ENCODE measurements at regions not wholly inside any gene's neighbourhood (a gene's known extent, or its start where the extent isn't known, plus 50 kb on each side); places are given as distances from the start of the nearest gene placed in this dataset.
A peak's percentile ranks its signal among the peaks of the same experiment; 100 is the strongest.

DNA sequence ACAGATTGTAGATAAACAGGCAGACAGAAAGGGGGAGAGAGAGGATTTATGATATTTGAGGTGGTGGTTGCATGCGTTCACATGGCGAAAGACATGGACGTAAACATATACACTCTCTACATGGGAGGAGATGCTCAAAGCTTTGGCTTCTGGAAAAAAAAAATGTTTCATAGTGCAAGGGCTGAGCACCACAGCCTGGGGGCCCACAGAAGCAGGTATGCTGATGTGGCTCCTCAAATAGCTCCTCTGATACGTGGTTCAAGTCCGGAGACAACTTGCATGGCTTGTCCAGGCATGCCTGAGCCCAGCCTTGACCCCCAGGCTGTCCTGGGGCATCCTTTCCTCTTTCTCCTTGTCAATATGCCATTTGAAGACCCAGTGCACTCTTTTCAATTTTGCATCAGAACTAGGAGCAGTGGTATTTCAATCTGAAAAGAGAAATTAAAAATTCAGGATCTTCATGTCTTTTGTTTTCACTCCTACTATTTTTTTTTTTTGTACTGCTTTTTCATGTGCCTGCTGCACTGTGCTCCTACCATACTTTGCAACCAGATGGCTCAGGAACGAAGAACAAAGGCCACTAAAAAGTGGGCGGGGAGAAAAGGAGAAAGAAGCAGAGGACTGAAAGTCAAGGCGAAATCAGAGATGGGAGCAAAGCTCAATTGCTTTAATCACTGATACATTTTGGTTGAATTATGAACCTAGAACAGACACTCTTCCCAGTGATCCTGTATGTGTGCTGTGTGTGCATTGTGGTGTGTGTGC is 495.7 kb upstream of the TCF4 start:
- DNase-seq (ENCODE audit: low spot score), result no peak

DNA sequence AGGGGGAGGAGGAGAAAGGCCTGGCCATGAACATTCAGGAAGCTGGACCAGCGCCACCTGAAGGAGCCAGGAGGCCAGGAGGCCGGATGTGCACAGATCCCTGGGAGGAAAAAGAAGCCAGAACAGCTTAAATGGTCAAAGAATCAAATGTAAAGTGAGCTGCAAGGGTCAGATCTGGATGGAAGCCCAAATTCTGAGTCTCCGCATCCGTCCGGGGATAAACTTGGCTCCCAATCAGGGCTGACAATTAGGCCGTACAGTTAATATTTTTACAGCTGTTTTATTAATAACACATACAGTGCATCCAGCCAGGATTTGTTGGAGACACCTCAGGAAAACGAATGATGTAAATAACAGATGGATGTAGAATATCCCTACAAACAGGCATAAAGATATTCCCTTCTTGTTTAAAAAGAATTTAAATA is 495.1 kb upstream of the TCF4 start:
- peak; percentile 21 for DNase-seq (ENCODE audit: low spot score)

DNA sequence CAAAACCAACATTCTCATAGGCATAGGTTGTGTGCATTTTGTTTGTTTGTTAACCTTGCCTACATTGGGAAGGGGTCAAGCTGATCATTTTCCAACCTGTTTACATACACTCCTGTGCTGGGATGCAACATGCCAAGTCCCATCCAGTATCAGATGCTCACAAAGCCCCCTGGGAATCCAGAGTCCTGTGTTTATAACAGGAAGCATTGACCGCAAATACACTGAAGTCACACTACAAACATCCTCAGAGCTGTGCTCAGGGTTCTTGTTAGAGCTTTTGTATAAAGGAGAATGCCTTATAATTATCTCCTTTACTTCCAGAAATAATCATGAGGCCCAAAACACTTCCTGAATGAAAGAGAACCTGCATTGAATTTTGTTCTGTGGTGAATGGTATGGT is 488.7 kb upstream of the TCF4 start:
- DNase-seq (ENCODE audit: low spot score), result no peak

DNA sequence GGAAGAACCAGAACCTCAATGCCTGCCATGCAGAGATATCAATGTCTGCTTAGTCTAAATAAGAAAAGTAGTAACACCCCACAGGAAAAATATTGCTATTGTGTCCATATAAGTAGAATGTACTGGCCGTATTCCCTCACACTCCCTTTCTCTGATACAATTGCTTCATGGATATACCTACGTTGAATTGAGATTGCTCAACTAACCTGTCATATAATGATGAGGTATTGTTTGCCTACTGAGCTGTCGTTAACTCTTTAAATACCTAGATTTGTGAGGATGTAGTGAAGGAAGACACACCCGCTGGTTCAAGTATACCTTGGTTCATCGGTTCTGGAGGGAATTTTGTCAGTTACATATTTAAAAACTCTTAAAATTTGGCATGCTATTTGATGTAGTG is 480.7 kb upstream of the TCF4 start:
- DNase-seq (ENCODE audit: low spot score), result no peak

DNA sequence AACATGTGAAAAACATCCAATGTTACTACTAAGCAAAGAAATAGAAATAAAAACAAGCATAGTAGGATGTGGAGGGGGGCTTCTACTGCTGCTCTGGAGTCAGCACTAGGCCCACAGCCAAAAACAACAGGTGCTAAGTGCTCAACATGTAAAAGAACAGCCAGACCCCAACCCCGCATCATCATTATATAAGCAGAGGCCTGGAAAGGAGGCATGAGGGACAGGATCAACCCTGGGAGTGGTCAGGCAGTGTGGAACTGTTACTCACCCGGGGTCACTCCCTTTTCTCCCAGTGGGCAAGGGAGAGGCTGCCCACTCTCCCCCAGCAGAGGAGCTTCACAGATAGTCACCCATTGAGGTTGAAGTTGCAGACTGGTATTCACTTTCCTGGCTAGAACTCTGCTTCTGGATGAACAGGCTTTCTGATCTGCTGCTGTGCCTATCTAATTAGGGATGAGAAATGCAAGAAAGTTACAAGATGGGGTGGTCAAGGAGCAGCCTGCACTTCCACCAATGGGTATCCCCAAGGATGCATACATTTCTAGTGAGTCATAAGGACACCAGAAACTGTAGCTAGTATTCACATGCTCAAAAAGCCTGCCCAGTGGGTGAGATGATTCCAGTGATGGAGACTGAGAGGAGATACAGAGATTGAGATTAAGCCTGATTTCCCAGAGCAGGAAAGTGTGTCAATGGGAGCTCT is 480.1 kb upstream of the TCF4 start:
- DNase-seq (ENCODE audit: low spot score), result no peak

DNA sequence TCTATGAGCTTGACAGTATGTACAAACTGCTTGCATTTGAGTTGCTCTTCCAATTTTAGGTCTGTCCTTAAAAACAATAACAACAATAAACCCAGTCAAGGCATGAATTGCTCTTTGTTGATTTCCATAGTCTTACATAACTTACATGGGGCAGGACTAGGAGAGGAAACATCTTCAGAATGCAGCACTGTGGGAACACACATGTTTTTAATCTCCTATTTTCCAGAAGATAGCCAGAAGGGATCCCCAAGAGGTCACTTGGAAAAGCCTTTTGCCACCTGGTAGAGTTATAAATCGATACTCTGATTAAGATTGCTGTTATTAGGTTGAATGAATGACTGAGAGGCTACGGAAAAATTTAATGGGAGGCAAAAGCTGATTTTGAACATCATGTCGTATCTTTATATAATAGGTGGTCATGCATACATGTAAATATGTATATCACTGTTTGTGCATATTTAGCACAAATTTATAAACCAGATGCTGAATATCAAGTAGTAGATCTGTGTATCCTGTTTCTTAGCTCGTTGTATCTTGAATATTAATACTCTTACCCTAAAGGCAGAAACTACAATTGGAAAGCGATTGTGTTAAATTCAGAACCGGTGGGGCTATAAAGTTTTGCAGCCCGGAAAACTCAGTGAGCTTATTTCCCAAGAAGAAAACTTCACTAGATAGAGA is 479.4 kb upstream of the TCF4 start:
- no peak for DNase-seq (ENCODE audit: low spot score)

DNA sequence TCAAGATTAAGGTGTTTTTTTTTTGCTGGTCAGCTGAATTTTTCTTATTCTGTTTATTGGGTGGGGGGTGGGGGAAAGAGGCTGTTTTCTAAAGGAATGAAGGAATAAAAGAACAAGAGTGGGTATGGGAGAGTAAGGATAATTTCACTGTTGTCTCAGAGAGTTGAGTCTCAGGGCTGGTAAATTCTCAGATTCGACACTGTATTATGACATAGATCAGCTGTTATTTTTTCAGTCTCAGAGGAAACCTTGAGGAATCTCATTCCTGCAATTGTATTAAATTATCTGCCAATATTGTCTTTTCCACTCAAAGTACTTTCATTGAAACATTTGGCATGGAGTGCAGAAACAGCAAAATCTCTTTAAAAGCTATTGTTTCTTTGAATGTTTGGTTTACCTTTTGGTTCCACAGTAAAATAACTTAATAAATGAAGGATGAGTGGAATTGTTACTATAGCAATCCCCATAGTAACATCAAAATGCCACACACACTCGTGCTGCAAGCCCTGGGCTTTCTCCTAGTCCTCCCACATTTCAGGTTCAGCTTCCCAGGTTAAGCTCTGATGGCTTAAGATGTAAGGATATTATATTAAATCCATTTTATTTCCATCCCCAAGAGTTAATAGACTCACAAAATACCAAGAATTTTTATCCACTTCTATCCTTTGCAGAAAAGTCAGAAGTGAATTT is 478.7 kb upstream of the TCF4 start:
- no peak for DNase-seq (ENCODE audit: low spot score)

DNA sequence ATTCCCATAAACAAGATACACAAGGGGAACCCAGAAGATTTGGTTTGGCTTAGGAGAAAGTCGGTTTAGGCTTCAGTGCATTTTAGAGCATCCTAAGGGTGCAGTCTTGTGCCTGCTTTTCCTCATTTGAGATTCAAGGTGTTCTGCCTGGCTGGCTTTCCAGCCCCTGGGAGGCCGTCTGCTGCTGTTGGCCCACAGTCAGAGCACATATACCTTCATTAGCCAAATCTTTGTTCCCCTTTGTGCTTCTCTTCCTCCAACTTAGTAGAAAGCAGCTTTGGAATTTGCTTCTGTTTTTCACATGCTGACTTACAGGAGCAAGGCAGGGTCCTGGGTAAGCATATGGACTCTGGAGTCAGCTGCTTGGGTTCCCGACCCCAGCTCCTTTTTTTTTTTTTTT is 477.1 kb upstream of the TCF4 start:
- DNase-seq (ENCODE audit: low spot score), result peak; percentile 16

DNA sequence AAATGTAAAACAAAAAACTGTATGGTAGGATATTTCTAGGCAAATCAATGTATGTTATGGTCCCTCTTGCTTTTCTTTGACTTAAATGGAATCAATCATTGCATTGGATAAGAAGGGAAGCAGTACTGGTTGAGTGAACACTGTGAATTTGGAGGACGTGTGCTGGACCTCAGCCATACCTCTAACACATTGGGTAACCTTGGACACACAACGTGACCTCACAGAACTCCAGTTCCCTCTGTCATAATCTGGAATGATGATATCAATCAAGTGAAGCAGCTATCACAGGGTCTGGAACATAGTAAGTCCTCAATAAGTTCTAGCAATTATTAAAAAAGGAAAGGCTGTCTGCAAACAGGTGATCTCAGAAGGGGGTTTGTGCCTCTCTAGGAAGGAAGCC is 474.9 kb upstream of the TCF4 start:
- no peak for DNase-seq (ENCODE audit: low spot score)

DNA sequence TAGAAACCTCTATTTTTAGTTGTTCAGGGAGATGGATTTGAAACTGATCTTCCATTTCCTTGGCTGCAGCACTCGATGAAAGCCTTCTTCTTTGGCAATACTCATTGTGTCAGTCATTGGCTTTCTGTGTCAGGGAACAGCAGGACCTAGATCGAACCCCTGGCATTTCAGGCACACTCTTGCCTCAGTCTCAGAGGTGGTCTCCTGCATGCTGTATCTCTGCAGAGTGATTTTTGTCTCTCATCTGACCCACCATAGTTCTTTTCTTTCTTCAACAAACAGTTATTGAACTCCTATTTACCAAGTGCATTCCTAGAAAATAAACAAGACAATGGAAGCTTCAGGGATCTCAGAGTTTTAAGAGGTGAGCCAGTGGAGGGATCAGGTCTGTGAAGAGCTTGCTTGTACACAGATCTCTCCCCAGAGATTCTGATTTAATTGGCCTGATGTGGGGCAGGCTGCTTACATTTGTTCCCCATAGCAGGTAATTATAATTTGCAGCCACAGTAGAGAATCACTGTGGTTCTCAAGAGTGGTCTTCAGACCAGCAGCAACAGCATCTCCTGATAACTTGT is 473.1 kb upstream of the TCF4 start:
- DNase-seq (ENCODE audit: low spot score), result no peak

DNA sequence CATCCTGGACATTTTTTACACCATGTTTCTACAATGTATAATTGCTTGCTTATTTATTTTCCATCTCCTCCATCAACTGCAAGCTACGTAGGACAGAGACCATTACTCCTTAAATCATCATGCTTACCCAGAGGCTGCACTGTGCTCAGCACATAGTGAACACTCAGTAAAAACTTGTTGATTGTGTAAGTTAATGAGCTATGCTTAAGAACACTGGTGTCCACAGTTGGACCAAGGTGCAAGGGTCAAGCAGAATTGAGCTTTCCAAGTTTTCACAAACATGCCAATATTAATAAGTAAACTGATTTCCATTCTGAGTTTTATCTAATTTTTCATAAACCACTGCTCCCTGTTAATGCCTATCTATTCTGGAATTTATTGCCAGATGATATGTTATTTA is 464.2 kb upstream of the TCF4 start:
- no peak for DNase-seq (ENCODE audit: low spot score)

DNA sequence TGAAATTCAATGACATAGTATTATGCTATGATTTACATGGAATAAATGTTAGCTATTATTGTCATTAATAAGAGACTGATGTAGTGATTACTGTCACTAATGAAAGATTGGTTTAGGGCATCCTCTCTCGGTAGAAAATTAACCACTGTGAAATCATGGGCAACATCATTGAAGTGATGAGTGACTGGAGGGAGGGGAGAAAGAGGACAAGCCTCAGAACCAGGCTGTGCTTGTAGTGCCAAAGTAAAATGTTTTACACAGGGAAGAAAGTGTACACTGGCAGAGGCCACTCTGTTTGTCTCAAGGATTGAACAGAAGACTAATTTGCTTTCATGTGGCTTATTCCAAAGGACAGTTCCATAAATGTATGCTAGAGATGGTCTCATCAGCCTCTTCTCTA is 456.2 kb upstream of the TCF4 start:
- DNase-seq (ENCODE audit: low spot score), result no peak

DNA sequence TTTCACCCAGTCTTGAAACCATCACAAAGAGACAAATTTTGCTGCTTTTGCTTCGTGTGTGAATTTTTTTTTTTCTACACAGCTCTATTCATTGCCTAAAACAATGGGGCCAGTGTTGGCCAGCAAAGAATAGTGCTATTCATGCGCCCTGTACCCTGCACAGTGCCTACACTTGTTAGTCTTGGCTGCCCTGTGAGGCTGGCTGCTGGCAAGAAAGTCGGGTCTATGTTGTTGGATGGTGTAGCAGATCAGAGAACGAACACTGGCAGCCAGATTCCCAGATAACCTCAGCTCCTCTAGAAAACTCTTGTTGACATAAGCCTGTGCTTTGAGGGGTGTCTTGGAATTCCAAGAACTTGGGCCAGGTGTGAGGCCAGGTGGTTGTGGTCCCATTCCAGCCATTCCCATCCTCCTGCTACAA is 455.7 kb upstream of the TCF4 start:
- DNase-seq (ENCODE audit: low spot score), result peak; percentile 29

DNA sequence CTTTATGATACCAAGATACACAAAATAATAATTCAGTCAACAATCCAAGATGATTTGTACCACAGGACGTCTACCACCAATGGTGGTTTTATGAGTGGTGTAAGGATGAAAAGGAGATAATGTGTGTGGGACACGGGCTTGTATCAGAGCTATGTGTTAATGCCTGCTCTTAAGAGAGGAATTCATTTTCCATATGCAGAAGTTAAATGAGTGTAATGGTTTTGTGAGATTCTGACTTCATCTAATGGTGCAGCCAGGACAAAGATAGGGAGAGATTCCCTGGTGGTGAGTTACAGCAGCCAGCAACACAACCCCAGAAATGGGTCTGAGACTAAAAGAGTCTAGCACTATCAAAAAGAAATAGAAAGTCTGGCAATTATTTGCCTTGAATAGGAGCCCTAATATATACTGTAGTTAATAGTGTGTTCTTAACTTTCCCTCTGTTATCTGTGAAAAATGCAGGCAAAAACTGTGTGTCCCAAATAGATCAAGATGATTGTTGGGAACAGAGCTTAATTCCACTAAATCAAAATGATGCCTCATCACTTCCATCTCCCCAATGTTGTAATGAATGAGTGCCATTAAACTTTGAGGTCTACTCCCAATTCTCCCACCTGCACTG is 455.0 kb upstream of the TCF4 start:
- no peak for DNase-seq (ENCODE audit: low spot score)

DNA sequence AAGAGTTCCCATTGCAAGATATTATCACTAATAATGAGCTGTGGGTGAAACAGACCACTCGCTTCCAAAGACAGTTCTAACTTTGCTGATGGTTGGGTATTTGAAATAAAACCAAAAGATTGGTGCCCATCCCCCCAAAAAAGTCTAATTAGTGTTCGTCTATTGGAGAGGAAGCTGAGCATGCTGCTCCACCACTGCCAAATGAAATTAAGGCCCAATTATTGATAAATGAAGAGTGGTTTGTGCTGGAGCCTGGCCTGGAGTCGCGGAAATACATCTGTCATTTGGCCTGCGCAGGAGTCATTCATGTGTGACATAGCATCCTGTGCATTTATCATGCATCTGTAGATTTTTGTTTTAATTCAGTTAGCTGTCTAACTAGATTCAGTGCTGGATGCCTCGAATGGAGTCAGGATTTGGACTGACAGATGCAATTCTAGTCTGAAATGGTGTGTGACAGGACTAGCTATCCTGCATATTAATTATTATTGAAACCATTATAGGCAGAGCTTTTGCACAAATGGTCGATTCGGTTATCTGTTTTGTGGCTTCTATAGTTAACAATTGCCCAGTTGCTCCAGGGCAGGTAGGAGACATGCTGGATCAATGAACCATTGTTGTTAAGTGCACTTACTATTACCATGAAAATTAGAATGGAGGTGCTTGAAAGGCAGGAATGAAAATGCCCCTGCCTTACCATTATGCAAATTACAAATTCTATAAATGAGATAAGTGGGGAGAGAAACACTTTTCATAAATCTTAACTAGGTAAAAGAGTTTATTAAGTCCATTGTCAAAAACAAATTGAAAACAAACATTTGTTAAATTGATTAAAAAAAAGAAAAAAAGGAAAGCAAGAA is 450.4 kb upstream of the TCF4 start:
- no peak for DNase-seq (ENCODE audit: low spot score)

DNA sequence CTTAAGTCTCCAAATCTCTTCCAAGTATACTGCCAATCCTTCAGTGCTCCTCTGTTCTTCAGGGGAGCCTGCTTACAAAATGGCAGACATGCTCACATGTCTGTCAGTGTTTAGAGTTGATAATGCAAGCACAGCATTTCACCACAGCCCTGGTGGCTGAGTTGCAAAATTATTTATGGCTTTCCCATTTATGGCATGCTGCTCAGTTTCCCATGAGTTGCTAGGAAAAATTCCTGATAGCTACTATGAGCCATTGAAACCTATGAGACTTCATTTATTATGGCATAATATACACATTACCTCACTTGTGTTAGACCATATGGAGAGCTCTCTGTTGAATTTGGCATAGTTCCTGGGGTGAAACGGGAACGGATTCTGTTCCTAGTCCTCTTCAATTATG is 448.7 kb upstream of the TCF4 start:
- DNase-seq (ENCODE audit: low spot score), result no peak

DNA sequence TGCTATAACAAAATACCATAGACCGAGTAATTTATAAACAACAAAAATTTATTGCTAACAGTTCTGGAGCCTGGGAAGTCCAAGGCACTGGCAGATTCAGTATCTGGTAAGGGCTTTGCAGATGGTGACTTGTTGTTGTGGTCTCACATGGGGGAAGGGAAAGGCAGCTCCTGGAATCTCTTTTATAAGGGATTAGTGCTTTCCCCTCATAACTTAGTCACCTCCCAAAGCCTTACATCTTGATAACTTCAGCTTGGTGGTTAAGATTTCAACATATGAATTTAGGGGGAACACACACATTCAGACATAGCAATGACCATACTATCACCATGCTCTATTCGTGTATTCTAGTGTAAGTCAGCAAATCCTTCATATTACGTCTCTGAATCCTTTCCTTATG is 447.6 kb upstream of the TCF4 start:
- DNase-seq (ENCODE audit: low spot score), result no peak

DNA sequence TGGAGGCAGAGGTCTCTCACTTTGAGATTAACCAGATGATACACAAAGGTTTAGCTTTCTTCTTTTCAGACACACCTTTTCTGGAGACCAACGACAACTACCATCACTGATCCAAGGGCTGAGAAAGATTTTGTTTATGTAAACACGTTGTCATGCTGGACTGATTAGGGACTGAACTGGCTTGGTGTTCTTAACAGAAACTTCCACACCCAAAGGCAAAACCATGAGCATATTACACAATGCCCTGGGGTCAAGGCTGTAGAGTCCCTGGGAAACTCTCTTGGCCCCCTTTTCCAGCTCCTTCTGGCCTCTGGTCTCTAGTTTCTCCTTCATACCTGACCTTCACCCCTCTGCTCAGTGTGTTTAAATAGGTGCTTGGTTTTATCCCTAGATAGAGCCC is 447.0 kb upstream of the TCF4 start:
- DNase-seq (ENCODE audit: low spot score), result no peak

DNA sequence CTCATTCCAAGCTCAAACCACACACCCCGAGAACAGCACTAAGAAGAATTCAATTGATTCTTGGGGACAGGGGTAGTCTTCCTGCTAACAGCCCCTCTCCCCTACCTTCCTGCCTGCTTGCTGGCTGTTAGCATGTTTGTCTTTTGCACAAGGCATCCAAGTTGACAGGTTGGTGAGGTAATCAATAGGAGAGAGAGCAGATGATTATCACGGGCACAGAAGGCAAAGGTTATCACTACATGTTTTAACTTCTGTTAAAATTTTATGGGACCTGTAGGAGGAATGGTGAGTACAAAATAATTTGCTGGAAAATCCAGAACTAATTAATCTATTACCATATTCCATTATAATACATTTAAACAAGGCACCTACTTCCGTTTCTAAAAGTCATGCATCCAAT is 442.1 kb upstream of the TCF4 start:
- no peak for DNase-seq (ENCODE audit: low spot score)

DNA sequence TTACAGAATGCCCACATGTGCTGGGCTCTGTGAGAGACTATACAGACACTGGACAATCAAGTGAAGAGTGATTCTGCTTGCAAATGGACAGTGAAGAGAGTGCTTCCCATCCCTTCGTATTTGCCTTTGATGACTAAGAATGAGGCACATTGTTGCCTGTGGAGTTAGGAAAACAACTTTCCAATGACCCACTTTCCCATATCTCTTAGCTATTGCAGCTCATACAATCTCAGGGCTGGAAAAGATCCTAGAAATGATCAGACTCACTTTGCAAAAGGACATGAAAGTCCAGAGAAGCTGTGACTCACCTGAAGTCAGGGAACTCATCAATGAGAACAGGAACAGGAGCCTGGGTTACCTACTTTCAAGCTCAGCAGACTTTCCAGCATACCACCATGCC is 440.5 kb upstream of the TCF4 start:
- no peak for DNase-seq (ENCODE audit: low spot score)

DNA sequence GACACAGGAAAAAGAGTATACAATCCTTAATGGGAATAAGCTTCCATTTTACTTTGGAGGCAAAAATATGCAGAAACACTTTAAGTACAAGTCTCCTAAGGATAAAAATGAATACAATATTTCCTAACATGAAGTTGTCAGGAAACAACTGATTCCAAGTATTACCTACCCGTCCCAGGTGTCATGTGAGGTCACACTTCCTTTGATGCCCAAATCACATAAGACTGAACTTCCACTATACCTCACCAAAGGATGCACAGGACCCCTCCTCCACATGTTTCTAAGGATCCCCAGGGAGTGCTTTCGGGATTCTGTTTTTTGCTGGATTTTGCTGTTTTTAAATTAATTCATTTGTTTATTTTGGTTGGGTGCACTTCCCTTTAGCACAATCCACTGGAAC is 438.5 kb upstream of the TCF4 start:
- no peak for DNase-seq (ENCODE audit: low spot score)
